ENCODE measurements at regions not wholly inside any gene's neighbourhood (a gene's known extent, or its start where the extent isn't known, plus 50 kb on each side); places are given as distances from the start of the nearest gene placed in this dataset.
"Not testable (repeated sequence)": the region's sequence is repeated elsewhere in the genome, so short reads cannot be mapped to it uniquely, and the experiment has no call there.

- no peak for DNase-seq (ENCODE audit: low spot score)
These were observed 84.2 kb upstream of the FGGY start for GRCh38 chr1:59212706-59213105.

DNA sequence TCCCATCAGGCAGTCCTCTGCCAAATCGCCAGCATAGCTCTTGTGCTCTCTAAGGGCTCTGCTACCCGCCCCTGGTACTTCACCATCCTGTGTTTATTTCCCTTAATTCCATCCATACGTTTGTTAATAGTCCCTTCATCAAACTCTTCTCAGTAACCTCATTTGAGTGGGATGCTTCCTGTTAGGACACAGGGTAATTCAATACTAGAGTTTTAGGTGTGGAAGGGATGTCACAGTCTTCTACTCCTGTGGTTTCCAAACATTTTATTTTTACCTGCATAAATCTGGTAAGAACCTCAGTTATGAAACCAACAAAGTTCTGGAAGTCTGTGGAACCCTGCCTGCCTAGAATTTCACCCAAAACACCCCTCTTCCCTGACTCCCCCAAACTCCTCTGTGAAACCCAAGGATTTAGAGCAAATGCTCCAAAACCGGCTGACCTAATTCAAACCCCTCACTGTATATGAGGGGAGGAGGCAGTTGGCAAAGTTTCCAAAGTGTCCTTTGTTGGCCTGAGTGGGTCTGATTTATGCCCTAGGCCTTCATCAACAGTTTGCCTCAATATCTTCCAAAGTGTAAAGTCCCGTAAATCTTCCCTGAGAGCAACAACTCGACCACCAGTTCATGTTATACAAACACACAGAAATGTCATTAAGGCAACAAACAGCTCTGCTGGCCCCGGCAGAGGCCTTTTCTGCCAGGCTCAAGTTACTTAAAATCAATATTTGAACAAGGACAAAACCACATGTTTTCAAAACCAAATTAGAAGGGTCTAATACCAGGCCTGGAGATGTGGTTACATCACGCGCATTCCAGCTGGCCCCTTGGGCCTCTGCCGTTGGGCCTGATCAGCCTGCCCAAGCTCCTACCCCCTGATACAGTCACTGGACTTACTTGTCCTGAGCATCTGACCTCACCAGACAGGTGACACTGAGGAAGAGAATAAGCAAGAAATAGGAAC, 82.4 kb upstream of the FGGY start:
- no peak for DNase-seq (ENCODE audit: low spot score)

- no peak for DNase-seq (ENCODE audit: low spot score)
These were observed 81.1 kb upstream of the FGGY start for GRCh38 chr1:59215766-59216291.

DNA sequence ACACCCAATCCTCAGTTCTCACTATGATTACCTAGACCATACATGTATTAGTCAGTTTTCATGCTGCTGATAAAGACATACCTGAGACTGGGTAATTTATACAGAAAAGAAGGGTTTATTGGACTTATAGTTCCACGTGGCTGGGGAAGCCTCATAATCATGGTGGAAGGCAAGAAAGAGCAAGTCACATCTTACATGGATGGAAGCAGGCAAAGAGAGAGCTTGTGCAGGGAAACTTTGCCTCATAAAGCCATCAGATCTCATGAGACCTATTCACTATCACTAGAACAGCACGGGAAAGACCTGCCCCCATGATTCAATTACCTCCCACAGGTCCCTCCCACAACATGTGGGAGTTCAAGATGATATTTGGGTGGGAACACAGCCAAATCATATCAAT, 79.5 kb upstream of the FGGY start:
- not testable (repeated sequence) for DNase-seq (ENCODE audit: low spot score)

GRCh38 chr1:59218521-59219236, 78.2 kb upstream of the FGGY start:
- no peak for DNase-seq (ENCODE audit: low spot score)

DNA sequence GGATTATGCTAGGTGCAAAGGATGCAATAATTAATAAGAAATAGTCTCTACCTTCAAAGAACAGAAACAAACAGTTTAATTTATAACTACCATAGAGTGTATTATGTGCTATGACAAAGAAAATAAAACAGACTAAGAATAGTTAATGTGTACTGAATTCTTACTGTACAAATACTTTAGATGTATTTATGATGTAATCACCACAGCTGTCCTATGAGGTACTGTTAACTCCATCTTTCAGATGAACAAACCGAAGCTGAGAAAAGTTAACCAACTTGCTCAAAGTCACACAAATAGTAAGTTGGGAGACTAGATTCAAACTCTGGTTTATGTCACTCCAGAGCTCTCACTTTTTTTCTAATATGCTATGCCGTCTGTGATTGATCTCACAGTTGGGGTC, 77.0 kb upstream of the FGGY start:
- no peak for DNase-seq (ENCODE audit: low spot score)

- no peak for DNase-seq (ENCODE audit: low spot score)
These were observed 76.5 kb upstream of the FGGY start for GRCh38 chr1:59220356-59220755.

- no peak for DNase-seq (ENCODE audit: low spot score)
These were observed 73.7 kb upstream of the FGGY start for GRCh38 chr1:59223198-59223597.

DNA sequence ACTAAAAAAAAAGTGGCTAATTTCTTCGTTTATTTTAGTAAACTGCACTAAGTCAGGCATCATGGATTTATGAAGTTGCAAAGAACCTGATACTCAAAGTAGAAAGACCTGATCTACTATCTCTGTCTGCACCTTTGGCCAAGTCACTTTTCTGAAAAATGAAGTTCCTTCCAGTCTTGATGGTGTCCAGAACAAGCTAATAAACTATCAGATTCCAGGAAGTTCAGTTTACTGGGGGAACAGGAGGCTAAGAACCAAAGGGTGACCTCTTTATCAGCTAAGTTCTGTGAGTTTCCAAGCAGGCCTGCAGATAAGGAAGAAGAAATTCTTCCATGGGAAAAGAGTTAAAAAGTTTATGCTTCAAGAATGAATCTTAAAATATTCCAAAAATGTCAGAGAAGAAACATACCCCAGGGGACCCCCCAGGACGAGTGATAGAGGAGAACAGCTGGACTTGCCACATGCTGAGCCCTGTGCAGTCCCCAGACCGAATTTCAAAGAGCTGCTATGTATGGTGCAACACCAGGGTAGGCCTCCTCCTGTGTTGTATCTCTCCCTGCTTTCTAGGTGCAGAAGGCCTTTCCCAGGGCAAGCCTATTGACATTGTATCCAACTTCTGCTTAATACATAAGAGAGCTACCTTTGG, 72.8 kb upstream of the FGGY start:
- no peak for DNase-seq (ENCODE audit: low spot score)

DNA sequence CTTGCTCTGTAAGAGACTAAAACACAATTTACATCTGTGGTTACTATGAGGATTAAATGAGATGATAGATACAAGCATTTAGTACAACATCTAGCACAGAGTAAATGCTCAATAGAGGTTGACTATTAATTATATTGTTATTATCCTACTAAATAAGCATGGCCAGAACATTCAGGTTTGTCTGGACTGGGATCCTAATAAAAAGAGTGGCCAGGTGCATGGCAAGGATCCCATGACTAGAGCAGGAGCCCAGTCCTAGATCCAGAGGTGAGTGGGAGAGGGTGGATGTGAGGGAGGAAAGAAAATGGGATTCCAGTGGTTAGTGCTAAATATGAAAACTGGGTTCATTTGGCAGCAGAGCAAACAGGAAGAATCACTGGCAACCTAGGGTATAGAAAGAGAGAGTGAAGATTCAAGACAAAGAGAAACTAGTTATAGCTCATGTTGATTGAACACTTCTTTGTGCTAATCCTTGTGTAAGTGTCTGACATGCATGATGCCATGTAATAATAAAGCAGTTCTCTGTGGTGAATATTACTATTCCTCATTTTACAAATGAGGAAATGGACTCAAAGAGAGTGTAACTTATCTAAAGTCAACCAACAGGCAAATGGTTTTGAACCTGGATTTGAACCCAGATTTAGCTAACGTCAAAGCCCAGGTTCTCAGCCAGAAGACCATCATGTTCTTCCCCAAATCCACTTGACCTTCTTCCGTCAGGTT, 71.1 kb upstream of the FGGY start:
- no peak for DNase-seq (ENCODE audit: low spot score)

GRCh38 chr1:59229138-59229537, 67.8 kb upstream of the FGGY start:
- DNase-seq (ENCODE audit: low spot score) = no peak

- no peak for DNase-seq (ENCODE audit: low spot score)
These were observed 66.3 kb upstream of the FGGY start for GRCh38 chr1:59230622-59231021.

GRCh38 chr1:59232216-59232615, 64.7 kb upstream of the FGGY start:
- DNase-seq (ENCODE audit: low spot score) = no peak

GRCh38 chr1:59233444-59233843, 63.5 kb upstream of the FGGY start:
- no peak for DNase-seq (ENCODE audit: low spot score)

- no peak for DNase-seq (ENCODE audit: low spot score)
These were observed 60.0 kb upstream of the FGGY start for GRCh38 chr1:59236721-59237545.

- no peak for DNase-seq (ENCODE audit: low spot score)
These were observed 59.0 kb upstream of the FGGY start for GRCh38 chr1:59237900-59238299.

GRCh38 chr1:59238333-59238934, 58.5 kb upstream of the FGGY start:
- DNase-seq (ENCODE audit: low spot score) = no peak

- DNase-seq (ENCODE audit: low spot score) = no peak
These were observed 57.9 kb upstream of the FGGY start for GRCh38 chr1:59238993-59239392.

DNA sequence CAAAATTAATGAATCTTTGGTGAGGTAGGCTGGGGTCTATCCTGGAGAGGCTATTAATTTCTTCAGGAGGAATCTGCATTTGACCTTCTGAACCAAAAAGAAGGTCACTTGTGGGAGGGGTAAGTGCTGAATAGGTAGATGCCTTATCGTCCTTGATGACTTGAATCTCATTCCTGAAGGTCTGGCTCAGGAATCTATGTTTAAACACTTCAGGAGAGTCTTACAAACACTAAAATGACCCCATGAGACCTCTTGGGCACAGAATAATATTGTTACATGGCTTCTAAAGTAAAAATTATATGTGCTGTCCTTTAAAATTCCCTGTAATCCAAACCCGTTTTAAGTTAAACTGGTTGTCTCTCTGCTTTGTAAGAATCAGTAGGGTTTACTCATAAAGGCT, 55.0 kb upstream of the FGGY start:
- DNase-seq (ENCODE audit: low spot score) = no peak

DNA sequence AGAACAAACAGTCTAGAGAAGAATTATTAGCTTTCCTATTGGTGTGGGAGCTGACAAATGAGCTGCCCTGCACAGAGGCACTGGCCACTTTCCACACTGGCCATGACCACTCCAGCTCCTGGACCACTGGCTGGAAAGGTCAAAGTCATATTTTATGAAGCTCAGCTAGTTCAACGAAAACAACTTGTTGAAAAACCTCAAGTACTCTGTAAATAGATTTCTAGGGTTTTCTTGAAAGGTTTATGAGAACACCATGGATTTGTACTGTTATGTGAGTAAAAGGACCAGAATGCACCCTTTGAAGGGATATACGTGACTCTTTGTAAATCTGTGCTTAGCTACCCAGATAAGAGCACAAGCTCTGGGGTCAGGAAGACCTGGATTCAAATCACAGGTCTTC, 54.5 kb upstream of the FGGY start:
- no peak for DNase-seq (ENCODE audit: low spot score)

- no peak for DNase-seq (ENCODE audit: low spot score)
These were observed 53.3 kb upstream of the FGGY start for GRCh38 chr1:59243550-59243949.
